Uterus (tissue), 3 donors: ENCODE measurements at regions not wholly inside any gene's neighbourhood (a gene's known extent, or its start where the extent isn't known, plus 50 kb on each side); places are given as distances from the start of the nearest gene placed in this dataset.

ENCODE experiments used
- DNase-seq, 2 donors: peaks; one replicate each; pipeline ENCODE4 v3.0.0-alpha.2; 2019 to 2020
- H3K27ac ChIP-seq, 2 donors: fragments of 200-600 bp; sonication (generic); 1 replicate in 1 of 2; 2 replicates in 1 of 2; pipeline ENCODE4 v1.5.1; 2016 to 2018
- H3K27me3 ChIP-seq, 2 donors: fragments of 200-600 bp; sonication (generic); one replicate each; pipeline ENCODE4 v1.5.1; 2018 to 2019; ENCODE audit warnings: control low read depth in 1 of 2
- H3K36me3 ChIP-seq, 2 donors: fragments of 200-600 bp; sonication (generic); one replicate each; pipeline ENCODE4 v1.5.1; 2019; ENCODE audit warnings: control low read depth in 1 of 2
- H3K4me1 ChIP-seq, 2 donors: fragments of 200-600 bp; sonication (generic); one replicate each; pipeline ENCODE4 v1.5.1; 2018 to 2019; ENCODE audit warnings: control low read depth in 1 of 2
- H3K4me3 ChIP-seq, 2 donors: fragments of 200-600 bp; sonication (generic); 1 replicate in 1 of 2; 2 replicates in 1 of 2; pipeline ENCODE4 v1.5.1; 2018 to 2019; ENCODE audit warnings: mild to moderate bottlenecking in 1 of 2
- H3K9me3 ChIP-seq, 2 donors: fragments of 200-600 bp; sonication (generic); one replicate each; pipeline ENCODE4 v1.5.1; 2019; ENCODE audit warnings: control low read depth in 1 of 2
- CTCF ChIP-seq, 4 experiments: fragments of 200-600 bp in 2 of 4; fragments of 450-650 bp in 2 of 4; sonication (generic) in 2 of 4; IDR thresholded peaks; one replicate each; pipeline ENCODE4 v1.5.1; 2016 to 2019; ENCODE audit warnings: antibody characterized with exemption in 4 of 4, mild to moderate bottlenecking in 2 of 4, moderate library complexity in 1 of 4
- POLR2A ChIP-seq, 2 donors: fragments of 450-650 bp; IDR thresholded peaks; one replicate each; pipeline ENCODE4 v1.6.1; 2016; ENCODE audit warnings: antibody characterized with exemption in 2 of 2, mild to moderate bottlenecking in 1 of 2, moderate library complexity in 1 of 2
- intact Hi-C: fragments of 100-400 bp; cut with DNase I; formaldehyde crosslinking; loops from one replicate; pipeline ENCODE4 v1.15.1; 2023; ENCODE audit warnings: low total_unique reads
- donor health status: DM: yes; HTN: yes; CAD: no.

- TF ChIP-seq CTCF (IDR thresholded peaks at IDR 0.05): no peak
- TF ChIP-seq POLR2A (IDR thresholded peaks at IDR 0.05): no peak
- Histone ChIP-seq H3K9me3 (no peaks in the 10 kb centered on the region), H3K27ac (no peak overlapping the region), H3K4me3 (no peak overlapping the region), H3K27me3 (no peaks in the 10 kb centered on the region), H3K36me3 (no peaks in the 10 kb centered on the region), H3K4me1 (no peaks in the 10 kb centered on the region)
- intact Hi-C loops: no loop called here
- no peak for DNase-seq
Observed at GRCh38 chr4:186458050-186458449, 97.3 kb downstream of the MTNR1A start.

DNA sequence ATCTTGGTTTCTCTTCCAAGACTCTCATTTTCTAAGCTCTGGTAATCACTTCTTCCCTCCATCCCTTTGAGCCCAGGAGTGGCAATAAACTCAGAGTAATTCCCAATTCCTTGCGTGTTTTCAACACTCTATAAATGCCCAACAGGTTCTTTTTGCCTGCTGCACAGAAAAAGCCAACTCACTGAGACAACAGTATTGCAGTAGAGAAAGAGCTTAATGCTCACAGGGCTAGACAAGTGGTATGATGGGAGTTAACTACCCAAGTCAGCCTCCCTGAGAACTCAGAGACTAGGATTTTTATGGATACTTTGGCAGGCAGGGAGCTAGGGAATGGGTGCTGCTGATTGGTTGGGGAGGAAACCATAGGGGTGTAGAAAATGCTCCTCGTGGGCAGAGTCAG, 103.4 kb downstream of the MTNR1A start:
- no peaks in the 10 kb centered on the region for H3K27me3 ChIP-seq
- H3K4me1 ChIP-seq: no peaks in the 10 kb centered on the region
- intact Hi-C loops: no loop called here
- TF ChIP-seq POLR2A (IDR thresholded peaks at IDR 0.05): no peak
- peaks cover 0 to 8% of the 10 kb centered on the region in 2 donors for H3K9me3 ChIP-seq
- no peaks in the 10 kb centered on the region for H3K36me3 ChIP-seq
- H3K27ac ChIP-seq: no peak overlapping the region
- DNase-seq: no peak
- H3K4me3 ChIP-seq: no peak overlapping the region

GRCh38 chr4:186449954-186450353, 105.4 kb downstream of the MTNR1A start:
- DNase-seq: no peak
- intact Hi-C loops: no loop called here

GRCh38 chr4:186445040-186445439, 110.3 kb downstream of the MTNR1A start:
- no peak overlapping the region for H3K4me3 ChIP-seq
- no peaks in the 10 kb centered on the region for H3K27me3 ChIP-seq
- H3K27ac ChIP-seq: no peak overlapping the region
- no peaks in the 10 kb centered on the region for H3K4me1 ChIP-seq
- no peak for DNase-seq
- intact Hi-C loops: no loop called here
- H3K9me3 ChIP-seq: no peaks in the 10 kb centered on the region
- TF ChIP-seq CTCF (IDR thresholded peaks at IDR 0.05) (no peak), POLR2A (IDR thresholded peaks at IDR 0.05) (no peak)
- H3K36me3 ChIP-seq: no peaks in the 10 kb centered on the region

More at GRCh38 chr4:186449954-186450353, 105.4 kb downstream of the MTNR1A start:
- TF ChIP-seq POLR2A (IDR thresholded peaks at IDR 0.05) (no peak), CTCF (IDR thresholded peaks at IDR 0.05) (no peak)
- no peaks in the 10 kb centered on the region for H3K27me3 ChIP-seq
- H3K4me3 ChIP-seq: no peak overlapping the region
- H3K27ac ChIP-seq: no peak overlapping the region
- no peaks in the 10 kb centered on the region for H3K4me1 ChIP-seq
- peaks cover 0 to 8% of the 10 kb centered on the region in 2 donors for H3K9me3 ChIP-seq
- H3K36me3 ChIP-seq: no peaks in the 10 kb centered on the region

DNA sequence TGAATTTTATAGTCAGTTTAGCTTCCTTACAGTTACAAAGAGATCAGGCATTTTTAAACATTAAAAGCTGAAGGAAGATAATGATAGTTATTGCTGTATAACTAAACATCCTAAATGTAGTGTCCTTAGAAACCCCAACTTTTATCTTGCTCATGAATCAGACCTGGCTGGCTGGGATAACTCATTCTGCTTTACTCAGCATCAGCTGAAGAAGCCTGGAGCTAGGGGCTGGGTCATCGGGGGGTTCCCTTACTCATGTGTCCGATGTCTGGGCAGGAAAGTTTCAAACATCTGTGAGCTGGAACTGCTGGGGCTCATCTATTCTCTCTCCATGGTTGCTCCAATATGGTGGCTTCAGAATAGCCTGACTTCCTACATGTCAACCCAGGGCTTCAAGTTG, 113.9 kb downstream of the MTNR1A start:
- Histone ChIP-seq H3K4me1 (no peaks in the 10 kb centered on the region), H3K9me3 (no peaks in the 10 kb centered on the region), H3K4me3 (no peak overlapping the region), H3K36me3 (no peaks in the 10 kb centered on the region), H3K27ac (no peak overlapping the region), H3K27me3 (no peaks in the 10 kb centered on the region)
- intact Hi-C loops: no loop called here
- no peak for DNase-seq
- TF ChIP-seq CTCF (IDR thresholded peaks at IDR 0.05) (no peak), POLR2A (IDR thresholded peaks at IDR 0.05) (no peak)

GRCh38 chr4:186428481-186428880, 126.9 kb downstream of the MTNR1A start:
- DNase-seq: no peak
- intact Hi-C loops: no loop called here
- H3K4me3 ChIP-seq: no peak overlapping the region

More at GRCh38 chr4:186428481-186428880, 126.9 kb downstream of the MTNR1A start:
- TF ChIP-seq POLR2A (IDR thresholded peaks at IDR 0.05) (no peak), CTCF (IDR thresholded peaks at IDR 0.05) (no peak)
- no peaks in the 10 kb centered on the region for H3K36me3 ChIP-seq
- H3K9me3 ChIP-seq: no peaks in the 10 kb centered on the region
- no peaks in the 10 kb centered on the region for H3K27me3 ChIP-seq
- H3K4me1 ChIP-seq: no peaks in the 10 kb centered on the region
- H3K27ac ChIP-seq: no peak overlapping the region
